ENCODE measurements at regions not wholly inside any gene's neighbourhood (a gene's known extent, or its start where the extent isn't known, plus 50 kb on each side); places are given as distances from the start of the nearest gene placed in this dataset.

DNA sequence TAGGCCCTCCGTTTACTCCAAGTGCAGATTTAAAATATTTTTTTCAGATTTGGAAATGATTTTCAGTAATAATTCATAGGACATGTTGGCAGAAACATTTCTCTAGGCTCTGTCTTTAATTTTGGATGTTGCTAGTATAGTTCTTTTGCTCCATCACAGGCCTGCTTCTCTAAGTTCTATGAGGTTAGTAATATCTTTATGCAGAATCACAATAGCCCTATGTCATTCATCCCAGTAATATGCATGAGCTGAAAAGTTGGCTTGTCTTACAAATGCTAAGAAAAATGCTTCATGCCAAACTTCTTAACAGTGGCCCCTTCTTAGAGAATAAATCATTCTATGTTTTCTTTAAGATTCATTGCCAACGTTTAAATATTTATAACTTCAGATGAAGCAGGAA, 148.3 kb upstream of the TLL1 start:
- DNase-seq: no peak

DNA sequence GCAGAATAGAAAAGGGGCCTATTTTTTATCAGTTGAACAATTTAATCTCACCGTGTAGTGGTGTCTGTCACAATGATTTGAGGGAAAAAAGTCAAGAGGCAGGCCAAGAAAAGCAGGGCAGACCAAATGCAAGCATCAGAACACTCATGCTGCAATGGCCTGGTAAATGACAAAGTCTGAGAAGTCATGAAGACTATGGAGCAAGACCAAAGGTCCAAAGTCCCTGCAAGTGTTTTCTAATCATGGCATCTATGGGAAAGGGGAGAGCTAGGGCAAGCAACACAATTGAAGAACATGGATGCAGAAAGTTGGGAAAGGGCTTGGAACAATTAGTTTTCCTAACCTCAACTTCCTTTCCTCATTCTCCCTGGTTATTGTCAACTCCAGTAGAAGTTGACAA, 147.7 kb upstream of the TLL1 start:
- DNase-seq: no peak

DNA sequence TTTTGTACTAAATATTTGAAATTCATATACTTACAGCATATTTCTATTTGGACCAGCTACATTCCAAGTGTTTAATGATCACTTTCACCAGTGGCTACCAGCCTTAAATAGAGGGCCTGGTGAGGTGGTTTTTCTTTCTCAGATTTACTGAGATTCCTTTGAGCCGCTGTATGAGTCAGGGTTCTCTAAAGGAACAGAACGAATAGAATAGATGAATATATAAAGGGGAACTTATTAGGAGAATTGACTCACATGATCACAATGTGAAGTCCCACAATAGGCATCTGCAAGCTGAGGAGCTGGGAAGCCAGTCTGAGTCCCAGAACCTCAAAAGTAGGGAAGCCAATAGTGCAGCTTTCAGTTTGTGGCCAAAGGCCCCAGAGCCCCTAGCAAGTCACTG, 146.2 kb upstream of the TLL1 start:
- DNase-seq: no peak

DNA sequence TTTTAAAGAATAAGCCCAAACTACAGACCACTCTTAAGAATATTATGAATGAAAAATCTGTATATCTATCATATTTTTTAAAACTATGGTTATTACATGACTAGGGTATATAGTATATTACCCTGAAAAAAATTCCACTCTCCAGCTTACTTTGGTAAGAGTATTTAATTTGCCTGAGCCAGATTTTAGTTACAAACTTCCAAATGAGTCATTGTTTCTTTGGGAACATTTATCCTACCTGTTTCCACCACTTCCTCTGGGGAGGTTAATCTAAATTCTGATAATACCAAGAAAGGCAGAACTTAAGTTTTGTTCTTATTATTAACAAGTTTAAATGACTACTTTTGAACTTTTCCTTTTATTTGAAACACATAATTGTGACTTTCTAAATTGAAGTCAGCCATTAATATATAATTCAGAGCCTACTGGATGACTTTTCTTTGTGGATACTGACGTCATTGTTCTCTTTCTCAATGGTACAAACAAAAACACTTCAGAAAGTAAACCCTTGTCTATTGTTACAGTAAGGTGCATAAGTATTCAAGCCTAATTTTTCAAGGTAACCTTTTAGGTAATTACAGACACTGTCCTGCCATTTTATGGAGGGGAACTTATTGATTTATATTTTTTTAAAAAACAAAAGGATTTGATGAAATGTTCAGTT, 135.6 kb upstream of the TLL1 start:
- no peak for DNase-seq

DNA sequence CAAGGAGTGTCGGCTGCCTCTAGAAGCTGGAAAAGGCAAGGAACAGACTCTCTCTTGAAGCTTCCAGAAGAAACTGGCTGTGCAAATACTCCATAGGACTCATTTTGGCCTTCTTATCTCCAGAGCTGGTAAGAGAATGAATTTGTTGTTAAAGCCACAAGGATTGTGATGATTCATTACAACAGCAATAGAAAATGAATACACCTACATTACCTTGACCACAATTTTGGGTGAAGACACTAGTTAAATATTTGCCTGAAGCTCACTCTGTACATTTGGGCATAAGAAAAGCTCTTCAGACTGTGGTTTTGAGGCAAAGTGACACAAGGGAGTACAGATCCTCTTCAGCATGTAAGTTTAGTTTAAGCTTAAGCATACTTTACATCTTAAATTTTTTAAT, 134.5 kb upstream of the TLL1 start:
- no peak for DNase-seq

DNA sequence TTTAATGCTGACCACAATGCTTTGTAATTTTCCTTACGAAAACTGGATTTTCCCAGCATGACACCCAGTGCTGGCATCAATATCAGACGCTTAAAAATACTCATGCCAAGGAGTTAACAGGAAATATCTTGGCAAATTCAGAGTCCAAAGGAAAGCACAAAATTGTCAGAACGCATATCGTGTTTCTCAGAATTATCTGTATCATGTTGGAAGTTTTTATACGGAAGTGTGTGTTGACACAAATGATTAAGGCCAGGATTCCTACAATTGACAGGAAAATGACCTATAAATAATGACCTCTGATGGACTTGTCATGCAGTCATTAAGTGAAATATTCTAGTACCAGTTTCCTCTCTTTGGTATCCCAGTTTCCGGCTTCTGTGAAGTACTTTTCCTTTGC, 132.1 kb upstream of the TLL1 start:
- DNase-seq: no peak

DNA sequence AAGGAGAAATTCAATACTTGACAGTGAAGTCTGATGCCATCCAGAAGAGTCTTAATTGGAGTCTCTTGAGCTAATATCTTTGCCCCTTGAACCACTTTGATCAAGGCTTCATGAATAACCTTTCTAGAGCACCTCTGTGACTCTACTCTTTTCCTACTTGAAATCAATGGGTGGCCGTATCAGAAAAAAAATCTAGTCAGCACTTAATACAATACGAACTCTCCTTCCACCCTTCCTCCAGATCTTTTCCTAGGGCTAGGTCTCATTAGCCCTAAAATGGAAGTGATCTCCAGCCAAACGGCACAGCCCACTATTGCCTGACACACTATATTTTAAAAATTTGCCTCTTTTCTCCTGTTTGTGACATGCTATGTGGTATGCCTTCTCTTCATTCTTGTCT, 129.6 kb upstream of the TLL1 start:
- no peak for DNase-seq

DNA sequence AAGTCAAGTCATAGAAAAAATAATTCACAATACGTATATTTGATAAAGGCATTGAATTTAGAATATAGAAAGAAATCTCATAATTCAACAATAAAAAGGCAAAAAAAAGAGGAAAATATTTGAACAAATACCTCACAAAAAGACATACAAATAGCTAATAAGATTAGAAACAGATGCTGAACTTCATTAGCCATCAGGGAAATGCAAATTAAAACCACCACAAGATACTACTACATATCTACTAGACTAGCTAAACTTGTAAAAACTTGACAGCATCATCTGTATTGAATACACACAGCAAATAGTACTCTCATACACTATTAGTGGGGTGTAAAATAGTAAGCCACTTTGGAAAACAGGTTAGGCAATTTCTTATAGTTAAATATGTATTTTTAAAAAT, 128.7 kb upstream of the TLL1 start:
- DNase-seq: no peak

DNA sequence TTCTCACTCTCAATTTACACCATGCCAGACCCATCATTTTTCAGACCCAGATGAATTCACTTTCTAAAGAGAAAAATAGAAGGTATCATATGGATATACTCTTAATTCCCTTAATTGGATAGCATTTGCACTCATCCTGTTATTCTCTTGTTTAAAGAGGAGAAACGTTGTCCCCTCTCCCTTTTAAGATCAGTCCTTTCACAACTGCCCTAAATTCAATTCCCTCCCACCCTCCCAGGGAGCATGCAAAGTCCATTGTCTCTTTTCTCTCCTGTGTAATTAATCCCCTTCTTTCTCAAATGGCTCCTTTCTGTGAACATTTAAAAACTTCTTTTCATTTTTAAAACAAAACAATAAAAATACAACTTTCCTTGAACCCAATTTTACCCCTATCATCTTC, 124.7 kb upstream of the TLL1 start:
- DNase-seq: no peak

DNA sequence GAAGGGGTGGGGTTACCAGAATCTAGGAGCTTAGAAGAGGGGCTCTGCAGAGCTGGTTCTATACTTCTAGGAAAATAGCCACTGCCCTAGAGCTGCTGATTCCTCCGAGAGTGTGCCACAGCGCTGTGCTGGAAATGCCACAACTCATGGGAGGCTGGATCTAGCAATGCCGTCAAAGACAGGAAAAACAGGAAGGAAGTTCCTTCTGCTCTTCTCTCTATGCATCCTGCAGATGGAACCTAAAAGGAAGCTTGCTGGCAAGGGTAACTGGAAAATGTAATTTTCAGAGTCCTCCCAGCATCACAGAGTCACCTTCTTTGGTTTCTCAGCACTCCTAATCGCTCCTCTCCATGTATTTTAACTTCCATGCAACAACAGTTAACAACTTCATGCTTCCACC, 121.2 kb upstream of the TLL1 start:
- peak; percentile 47 to 57 for DNase-seq

DNA sequence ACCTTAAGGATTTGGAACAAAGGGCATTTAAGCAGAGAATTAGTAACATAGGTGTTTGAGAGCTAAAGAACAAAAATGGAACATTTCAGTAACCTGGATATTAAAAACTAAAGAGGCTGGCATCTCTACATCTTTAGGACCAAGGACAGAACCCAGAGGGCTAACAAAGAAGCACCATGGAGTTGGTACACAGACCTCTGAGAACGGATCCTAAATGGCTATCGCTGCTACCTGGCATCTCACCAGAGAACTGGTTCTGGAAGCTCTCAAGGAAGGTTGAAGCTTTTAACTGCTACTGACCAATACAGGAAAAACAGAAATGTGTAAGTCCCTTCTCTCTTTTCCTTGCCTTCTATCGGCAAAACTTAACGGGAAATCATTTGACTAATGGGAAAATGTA, 118.4 kb upstream of the TLL1 start:
- DNase-seq: no peak

DNA sequence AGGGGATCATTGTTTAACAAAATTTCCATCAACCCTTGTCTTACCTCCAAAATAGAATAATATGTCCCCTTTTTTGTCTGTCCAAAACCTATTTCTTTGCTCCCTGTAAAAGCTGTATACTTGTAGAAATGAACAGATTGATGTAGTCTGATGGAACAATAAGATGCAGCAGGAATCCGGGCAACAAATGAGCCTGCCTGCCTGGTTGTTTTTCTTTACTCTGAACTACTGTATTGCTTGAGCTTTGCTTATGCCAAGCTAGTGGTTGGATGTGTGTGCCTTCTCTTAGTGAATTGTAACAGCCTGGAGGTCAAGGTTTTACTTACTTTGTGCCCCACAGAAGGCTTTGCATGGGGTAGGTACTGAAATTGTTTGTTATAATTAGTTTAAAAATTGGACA, 116.2 kb upstream of the TLL1 start:
- DNase-seq: no peak

DNA sequence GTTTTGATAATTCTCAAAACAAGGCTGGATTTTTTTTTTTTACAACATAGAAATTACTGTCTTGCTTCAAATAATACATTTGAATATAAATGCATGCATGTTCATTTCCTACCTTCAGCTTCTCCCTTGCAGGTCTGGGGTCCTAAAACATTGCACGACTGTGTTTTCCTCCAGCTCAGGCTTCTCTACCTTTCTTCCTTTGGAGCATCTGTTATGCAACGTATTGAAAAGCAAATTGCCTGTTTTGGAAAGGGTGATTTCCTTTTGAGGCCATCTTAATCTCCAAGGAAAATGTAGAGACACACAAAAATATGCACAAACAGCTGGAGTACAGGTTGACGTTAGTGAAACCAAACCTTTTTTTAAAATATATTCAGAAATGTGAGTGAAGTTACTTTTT, 115.6 kb upstream of the TLL1 start:
- no peak for DNase-seq

DNA sequence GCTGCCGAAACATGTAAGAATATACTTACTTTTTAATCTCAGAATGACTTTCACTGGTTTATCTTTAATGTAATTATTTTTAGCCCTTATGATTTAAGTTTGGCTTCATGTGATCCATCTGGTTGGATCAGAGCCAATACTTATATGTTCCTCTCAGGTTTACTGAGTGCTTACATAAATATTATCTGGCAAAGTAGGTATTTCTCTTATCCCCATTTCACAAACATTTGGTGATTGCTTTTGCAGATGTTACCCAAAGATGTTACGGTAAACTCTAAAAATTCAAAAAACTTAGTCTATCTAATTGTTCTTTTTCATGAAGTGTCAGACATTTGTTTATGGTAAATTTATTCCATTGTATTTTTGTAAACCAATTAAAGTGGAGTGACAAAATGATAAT, 115.0 kb upstream of the TLL1 start:
- no peak for DNase-seq

DNA sequence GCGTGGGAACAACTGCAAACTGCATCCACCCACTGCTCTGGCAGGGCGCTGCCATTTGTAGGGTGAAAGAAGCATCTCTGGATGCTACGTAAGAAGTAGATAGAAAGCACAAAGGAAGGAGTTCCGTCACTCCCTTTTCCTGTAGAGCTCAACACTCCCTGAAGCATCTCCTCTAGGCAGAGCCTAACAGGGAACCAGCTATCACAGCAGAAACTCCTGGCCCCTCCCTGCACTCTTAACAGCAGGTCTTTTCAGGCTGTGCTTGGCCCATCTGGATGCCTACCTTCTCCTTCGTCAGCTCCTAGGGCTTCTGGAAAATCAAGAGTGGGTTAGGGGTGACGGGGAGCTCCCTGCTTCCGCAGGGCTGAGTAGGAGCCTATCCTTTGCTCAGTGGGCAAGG, 112.9 kb upstream of the TLL1 start:
- no peak for DNase-seq

DNA sequence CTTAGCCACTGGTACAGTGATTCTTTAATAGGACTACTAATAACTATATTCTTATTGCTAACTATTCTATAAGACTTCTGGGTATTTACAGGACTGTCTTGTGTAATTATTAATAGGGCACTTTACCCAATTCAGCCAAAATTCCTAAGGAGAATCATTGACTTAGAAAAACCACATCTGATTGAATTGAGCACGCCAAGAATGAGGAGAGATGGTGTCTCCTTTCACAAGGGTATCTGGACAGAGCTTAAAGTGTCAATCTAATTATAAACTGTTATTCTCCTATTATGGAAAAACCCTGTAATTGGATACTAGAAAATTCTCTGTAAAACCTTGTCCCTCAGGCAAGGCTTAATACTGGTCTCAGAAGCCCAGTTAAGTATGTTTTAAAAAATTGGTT, 111.1 kb upstream of the TLL1 start:
- no peak for DNase-seq

DNA sequence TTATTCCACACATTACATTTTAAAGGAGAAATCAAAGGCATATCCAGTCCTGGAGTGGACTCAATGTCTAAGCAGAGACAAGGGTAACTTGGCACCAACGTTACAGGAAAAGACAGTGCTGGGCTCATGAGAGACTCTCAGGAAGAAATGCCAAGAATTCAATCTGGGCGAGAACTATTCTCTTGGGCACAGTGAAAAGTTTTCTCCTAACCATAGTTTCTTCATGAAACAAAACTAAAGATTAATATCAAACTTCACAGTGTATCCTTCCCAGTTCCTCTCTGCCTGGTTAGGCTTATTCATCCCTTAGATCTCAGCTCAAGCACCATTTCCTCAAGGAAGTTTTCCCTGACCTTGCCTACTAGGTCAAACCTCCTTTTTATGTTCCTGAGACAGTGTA, 109.4 kb upstream of the TLL1 start:
- DNase-seq: no peak

DNA sequence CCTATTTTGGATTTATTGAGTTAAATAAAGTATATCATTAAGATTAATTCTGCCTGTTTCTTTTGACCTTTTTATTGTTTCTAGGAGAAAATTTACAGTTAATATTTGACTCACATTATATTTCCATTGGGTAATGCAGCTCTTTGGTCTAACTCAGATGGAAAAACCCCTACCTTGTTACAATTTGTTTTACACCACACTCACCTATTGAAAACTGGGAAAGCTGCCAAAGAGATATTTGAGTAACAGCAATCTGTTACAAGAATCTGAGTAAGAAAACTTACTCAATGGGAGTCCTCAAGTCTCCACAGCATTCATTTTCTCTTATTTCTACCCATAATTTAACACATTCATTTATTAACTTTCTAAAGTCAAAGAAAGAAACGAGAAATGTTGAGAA, 108.0 kb upstream of the TLL1 start:
- DNase-seq: no peak

DNA sequence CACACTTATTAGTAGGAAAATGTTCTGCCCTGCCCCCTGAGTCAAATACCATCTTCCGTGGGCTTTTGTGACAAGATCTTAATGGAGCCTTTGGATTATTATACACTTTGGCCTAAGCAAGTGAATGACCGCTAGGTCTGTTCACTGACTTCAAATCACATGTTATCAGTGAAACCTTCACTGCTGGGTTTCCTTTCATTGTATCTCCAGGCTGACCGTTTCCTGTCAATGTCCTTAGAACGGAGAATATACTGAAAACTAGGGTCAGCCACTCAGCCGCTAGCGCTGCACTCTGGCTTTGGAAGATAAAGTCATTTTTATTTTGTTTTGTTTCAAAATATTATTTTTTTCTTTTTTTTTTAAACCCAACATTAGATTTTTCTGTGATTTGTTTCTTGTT, 107.0 kb upstream of the TLL1 start:
- no peak for DNase-seq

DNA sequence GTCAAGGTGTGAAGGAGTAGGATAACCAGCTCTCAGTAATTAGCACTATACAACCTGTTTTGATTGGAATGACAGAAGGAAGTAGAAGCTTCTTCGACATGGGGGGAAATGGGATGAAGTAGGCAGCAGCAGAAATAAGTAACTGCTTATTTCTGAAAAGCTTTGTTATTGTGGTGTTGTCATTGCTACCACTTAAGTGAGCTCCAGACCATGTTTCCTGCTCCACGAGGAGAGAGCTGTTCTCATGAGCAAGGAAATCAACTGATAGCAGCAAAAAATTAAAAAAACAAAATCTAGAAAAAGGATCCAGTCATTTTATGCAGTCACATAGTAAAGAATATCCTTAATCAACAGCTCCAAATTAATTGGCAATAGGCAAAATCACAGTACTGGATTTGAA, 106.1 kb upstream of the TLL1 start:
- DNase-seq: no peak

DNA sequence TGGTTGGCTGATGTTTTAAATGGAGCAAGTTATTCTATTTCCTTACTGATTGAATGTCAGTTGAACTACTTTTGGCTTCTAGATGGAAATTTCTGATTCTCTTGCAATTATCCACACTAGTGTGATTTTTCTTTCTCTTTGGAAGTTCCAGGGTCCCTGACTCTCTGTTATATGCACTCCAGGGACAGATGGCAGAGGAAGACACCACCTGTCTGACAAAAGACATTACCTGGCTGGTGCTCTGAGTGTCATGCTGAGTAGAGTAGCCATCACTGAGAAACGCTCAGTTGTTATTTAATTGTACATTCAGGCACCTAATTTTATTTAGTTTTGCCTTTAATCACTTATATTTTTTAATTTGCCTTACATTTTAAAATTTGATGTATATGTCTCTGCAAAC, 105.4 kb upstream of the TLL1 start:
- no peak for DNase-seq

DNA sequence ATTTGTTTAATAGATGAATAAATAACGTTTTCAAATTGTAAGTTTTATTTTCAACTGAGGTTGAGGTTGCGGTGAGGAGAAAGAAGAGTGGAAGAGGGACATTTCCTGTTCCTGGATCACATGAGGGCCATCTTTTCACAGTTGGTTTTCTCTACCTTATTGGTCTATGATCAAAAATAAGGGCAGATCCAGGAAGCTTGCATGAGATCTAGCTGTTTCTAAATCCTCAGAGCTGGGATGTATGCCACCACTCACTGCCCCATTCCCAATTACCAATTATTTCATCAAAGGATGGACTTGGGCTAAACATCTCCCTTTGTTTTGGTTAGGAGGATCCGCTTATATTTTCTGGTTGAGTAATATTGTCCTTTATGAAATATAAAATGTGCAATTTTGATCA, 104.8 kb upstream of the TLL1 start:
- no peak for DNase-seq

DNA sequence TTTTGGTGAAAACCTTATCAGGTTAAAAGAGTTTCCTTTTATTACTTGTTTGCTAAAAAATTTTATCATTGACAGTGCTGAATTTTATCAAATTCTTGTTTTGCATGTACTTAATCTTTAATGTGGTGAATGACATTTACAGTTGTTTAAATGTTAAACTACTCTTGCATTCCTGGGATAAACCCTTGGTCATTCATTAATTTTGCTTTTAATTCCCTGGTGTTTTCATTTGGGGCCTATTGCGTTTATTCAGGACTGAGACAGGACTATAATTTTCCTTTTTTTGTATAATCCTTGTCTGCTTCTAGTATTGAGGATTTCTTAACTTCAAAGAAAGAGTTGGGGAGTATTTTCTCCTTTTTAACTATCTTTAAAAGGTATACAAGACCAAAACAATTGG, 98.7 kb upstream of the TLL1 start:
- DNase-seq: no peak

DNA sequence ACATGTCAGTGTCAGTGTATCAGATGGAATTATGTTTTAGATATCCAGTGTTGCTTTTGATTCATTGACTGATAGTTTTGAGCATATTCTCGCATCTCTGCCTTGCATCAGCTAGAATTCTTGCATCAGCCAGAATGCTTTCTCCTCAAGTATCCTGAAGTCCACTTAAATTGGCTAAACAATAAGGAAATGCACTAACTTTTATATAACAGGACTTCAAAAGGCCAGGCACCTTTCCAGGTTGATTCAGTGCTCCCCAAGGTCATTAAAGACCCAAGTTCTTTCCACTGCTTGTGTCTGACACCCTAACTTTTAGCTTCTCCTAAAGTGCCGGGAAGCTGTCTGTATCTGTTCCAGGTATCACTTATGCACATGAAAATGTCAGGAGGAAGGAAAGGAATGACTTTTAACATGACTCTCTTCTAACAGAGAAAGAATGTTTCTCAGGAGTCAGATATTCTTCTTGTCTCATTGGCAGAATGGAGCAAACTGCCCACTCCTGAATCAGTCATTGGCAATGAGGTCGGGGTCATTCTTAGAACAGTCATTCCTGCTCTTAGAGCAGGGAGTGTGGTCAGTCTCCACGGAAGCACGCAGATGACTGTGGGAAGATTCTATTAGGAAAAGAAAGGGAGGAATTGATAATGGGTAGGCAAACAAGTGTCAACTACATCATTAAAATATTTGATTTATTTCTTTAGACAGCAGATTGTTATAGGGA, 92.9 kb upstream of the TLL1 start:
- no peak for DNase-seq

DNA sequence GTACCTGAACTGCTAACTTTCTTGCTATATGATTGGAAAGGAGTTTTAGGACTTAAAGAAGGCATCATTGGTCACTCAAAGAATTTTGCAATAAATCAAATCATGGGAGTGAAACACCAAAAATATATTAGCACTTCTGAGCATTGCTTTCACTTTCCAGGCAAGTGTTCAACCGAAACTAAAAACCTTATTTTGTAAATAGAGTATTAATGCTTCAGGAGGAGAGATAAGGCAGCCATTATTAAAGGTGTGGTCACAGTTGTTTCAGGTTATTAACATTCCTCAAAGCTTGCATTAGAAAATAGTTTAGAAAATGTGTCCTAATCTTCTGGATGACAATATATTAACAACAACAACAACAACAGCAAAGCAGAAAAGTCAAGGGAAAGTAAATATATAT, 92.3 kb upstream of the TLL1 start:
- no peak for DNase-seq

Data from Kasumi-1 (cell line).